Transverse colon (tissue), 4 donors: ENCODE measurements at regions not wholly inside any gene's neighbourhood (a gene's known extent, or its start where the extent isn't known, plus 50 kb on each side); places are given as distances from the start of the nearest gene placed in this dataset.

Experiments used
- DNase-seq: peaks from one replicate; pipeline ENCODE4 v3.0.0-alpha.2; 2019
- H3K27ac ChIP-seq, 4 donors: fragments of 200-600 bp; sonication (generic); 2 replicates each; pipeline ENCODE4 v1.5.1; 2016 to 2018; ENCODE audit warnings: inconsistent platforms in 4 of 4
- H3K27me3 ChIP-seq: fragments of 200-600 bp; sonication (generic); 2 replicates; pipeline ENCODE4 v1.5.1; 2017; ENCODE audit warnings: inconsistent platforms
- H3K36me3 ChIP-seq, 4 donors: fragments of 200-600 bp; sonication (generic); 2 replicates each; pipeline ENCODE4 v1.5.1; 2017 to 2019; ENCODE audit warnings: inconsistent platforms in 4 of 4
- H3K4me1 ChIP-seq, 4 donors: fragments of 200-600 bp; sonication (generic); 2 replicates each; pipeline ENCODE4 v1.5.1; 2017 to 2020; ENCODE audit warnings: inconsistent platforms in 4 of 4
- H3K4me3 ChIP-seq, 4 donors: fragments of 200-600 bp; sonication (generic); 1 replicate in 1 of 4; 2 replicates in 3 of 4; pipeline versions ENCODE4 v1.5.1 to v1.6.1; 2017 to 2019; ENCODE audit warnings: inconsistent platforms in 4 of 4
- H3K9me3 ChIP-seq, 2 donors: fragments of 200-600 bp; sonication (generic); 2 replicates each; pipeline ENCODE4 v1.5.1; 2017 to 2019; ENCODE audit warnings: inconsistent platforms in 2 of 2
- CTCF ChIP-seq, 5 experiments: fragments of 200-600 bp in 3 of 5; fragments of 450-650 bp in 2 of 5; sonication (generic) in 3 of 5; IDR thresholded peaks; 1 replicate in 2 of 5; 2 replicates in 3 of 5; pipeline ENCODE4 v1.5.1; 2016 to 2017; ENCODE audit warnings: antibody characterized with exemption in 5 of 5, inconsistent platforms in 3 of 5, mild to moderate bottlenecking in 2 of 5, moderate library complexity in 1 of 5
- EP300 ChIP-seq: sonication (generic); formaldehyde crosslinking; IDR thresholded peaks from one replicate; pipeline ENCODE4 v1.6.1; 2017; ENCODE audit warnings: antibody characterized with exemption, low read depth
- POLR2A ChIP-seq: fragments of 450-650 bp; IDR thresholded peaks from one replicate; pipeline ENCODE4 v1.6.1; 2016; ENCODE audit warnings: antibody characterized with exemption, mild to moderate bottlenecking, moderate library complexity
- POLR2AphosphoS5 ChIP-seq, 3 donors: sonication (generic); formaldehyde crosslinking; IDR thresholded peaks; one replicate each; pipeline ENCODE4 v1.6.1; 2016; ENCODE audit warnings: antibody characterized with exemption in 3 of 3
- WGBS, 2 donors: methylation state at CpG; one replicate each; pipeline ENCODE4 v1.1.5; 2018; ENCODE audit warnings: low coverage in 1 of 2; 5-methylcytosine and 5-hydroxymethylcytosine counted together
- in situ Hi-C, 4 donors: fragments of 200-750 bp; cut with MboI; loops; one replicate each; pipeline versions ENCODE4 v1.15.0 to v1.15.1; 2017; ENCODE audit warnings: low sequenced_read_pairs in 3 of 4, low pct_ligation_motif_present in 1 of 4, low pct_unique_long_range_greater_than_20kb in 1 of 4
- intact Hi-C: fragments of 100-400 bp; cut with DNase I; formaldehyde crosslinking; loops from one replicate; pipeline ENCODE4 v1.15.1; 2023; ENCODE audit warnings: low total_unique reads

- H3K9me3 ChIP-seq, result no peaks in the 10 kb centered on the region
- intact Hi-C loops, result no loop called here
- in situ Hi-C loops, result no loop called here
- 100% methylated on average over 4 of the region's 4 CpGs; no CpG with 5 or more reads in 1 of the 2 donors for WGBS, 2 donors
- no peaks in the 10 kb centered on the region for H3K27me3 ChIP-seq
- TF ChIP-seq POLR2A (no peak), EP300 (no peak), POLR2AphosphoS5 (IDR thresholded peaks at IDR 0.05) (no peak), CTCF (IDR thresholded peaks at IDR 0.05) (no peak)
- no peak for DNase-seq
- no peak overlapping the region for H3K4me3 ChIP-seq
- H3K27ac ChIP-seq, result no peak overlapping the region
- no peaks in the 10 kb centered on the region for H3K4me1 ChIP-seq
- no peaks in the 10 kb centered on the region for H3K36me3 ChIP-seq
Measured at GRCh38 chr11:131111775-131112174, 195.5 kb upstream of the SNX19 start.

GRCh38 chr11:131118247-131118646, 202.0 kb upstream of the SNX19 start:
- H3K27ac ChIP-seq, result no peak overlapping the region
- 71% methylated on average over 3 of the region's 3 CpGs; no CpG with 5 or more reads in 1 of the 2 donors for WGBS, 2 donors
- in situ Hi-C loops, result no loop called here
- H3K36me3 ChIP-seq, result no peaks in the 10 kb centered on the region
- intact Hi-C loops, result no loop called here
- no peak overlapping the region for H3K4me3 ChIP-seq
- H3K4me1 ChIP-seq, result no peaks in the 10 kb centered on the region
- TF ChIP-seq EP300 (no peak), POLR2A (no peak)
- H3K9me3 ChIP-seq, result no peaks in the 10 kb centered on the region
- no peak for DNase-seq
- no peaks in the 10 kb centered on the region for H3K27me3 ChIP-seq

- intact Hi-C loops, result no loop called here
- 49 to 64% methylated on average over 4 to 7 of the region's 7 CpGs for WGBS, 2 donors
- TF ChIP-seq EP300, result no peak
- no peak for TF ChIP-seq POLR2AphosphoS5 (IDR thresholded peaks at IDR 0.05)
- no peak for TF ChIP-seq CTCF (IDR thresholded peaks at IDR 0.05)
- TF ChIP-seq POLR2A, result no peak
- no peak overlapping the region for H3K27ac ChIP-seq
- no peaks in the 10 kb centered on the region for H3K9me3 ChIP-seq
- no peak for DNase-seq
- H3K4me1 ChIP-seq, result no peaks in the 10 kb centered on the region
- in situ Hi-C loops, result no loop called here
- H3K36me3 ChIP-seq, result no peaks in the 10 kb centered on the region
- H3K27me3 ChIP-seq, result no peaks in the 10 kb centered on the region
- no peak overlapping the region for H3K4me3 ChIP-seq
Measured at GRCh38 chr11:131121426-131122333, 205.4 kb upstream of the SNX19 start.

- in situ Hi-C loops (no loop called here), intact Hi-C loops (no loop called here)
- 71 to 74% methylated on average over 5 of the region's 5 CpGs for WGBS, 2 donors
- H3K4me1 ChIP-seq, result no peaks in the 10 kb centered on the region
- DNase-seq, result no peak
- H3K9me3 ChIP-seq, result peaks cover 0 to 4% of the 10 kb centered on the region in 2 donors
- no peaks in the 10 kb centered on the region for H3K27me3 ChIP-seq
- H3K4me3 ChIP-seq, result no peak overlapping the region
- H3K27ac ChIP-seq, result no peak overlapping the region
- TF ChIP-seq EP300 (no peak), CTCF (IDR thresholded peaks at IDR 0.05) (no peak), POLR2AphosphoS5 (IDR thresholded peaks at IDR 0.05) (no peak), POLR2A (no peak)
- H3K36me3 ChIP-seq, result no peaks in the 10 kb centered on the region
Measured at GRCh38 chr11:131122448-131122847, 206.2 kb upstream of the SNX19 start.
